ENCODE measurements at regions not wholly inside any gene's neighbourhood (a gene's known extent, or its start where the extent isn't known, plus 50 kb on each side); places are given as distances from the start of the nearest gene placed in this dataset.

DNA sequence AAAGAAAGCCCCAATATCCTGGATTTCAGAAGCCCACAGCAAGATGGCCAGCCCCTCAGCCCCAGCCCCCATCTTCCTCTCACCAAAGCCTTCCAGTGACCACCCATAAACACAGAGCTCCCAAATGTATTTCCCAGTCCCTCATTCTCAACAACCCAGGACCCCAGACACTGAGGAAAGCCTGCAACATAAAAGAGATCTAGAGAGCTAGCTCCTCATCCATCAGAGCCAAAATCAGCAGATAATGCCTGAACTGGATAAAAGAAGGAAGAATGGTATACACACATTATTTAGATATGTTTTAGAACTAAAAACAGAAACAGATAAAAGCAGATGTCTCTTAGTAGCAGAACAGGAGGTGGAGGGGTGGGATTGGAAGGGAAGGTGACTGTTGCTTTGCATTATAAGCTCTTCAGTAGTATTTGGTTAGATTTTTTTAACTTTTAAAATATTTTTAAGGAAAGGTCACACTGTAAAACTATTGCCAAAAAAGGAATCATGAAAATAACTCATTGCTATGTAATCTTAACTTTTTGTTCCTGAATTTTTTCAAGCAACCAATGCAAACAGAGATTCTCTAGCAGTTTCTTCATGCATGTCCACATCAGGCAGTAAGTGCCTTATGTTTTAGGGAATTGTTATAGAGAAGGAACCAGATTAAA, 144.2 kb upstream of the PKDCC start:
- TF ChIP-seq POLR2A (IDR thresholded peaks at IDR 0.05) = no peak
- no peak for TF ChIP-seq CTCF (IDR thresholded peaks at IDR 0.05)
